ENCODE measurements at regions not wholly inside any gene's neighbourhood (a gene's known extent, or its start where the extent isn't known, plus 50 kb on each side); places are given as distances from the start of the nearest gene placed in this dataset.

DNA sequence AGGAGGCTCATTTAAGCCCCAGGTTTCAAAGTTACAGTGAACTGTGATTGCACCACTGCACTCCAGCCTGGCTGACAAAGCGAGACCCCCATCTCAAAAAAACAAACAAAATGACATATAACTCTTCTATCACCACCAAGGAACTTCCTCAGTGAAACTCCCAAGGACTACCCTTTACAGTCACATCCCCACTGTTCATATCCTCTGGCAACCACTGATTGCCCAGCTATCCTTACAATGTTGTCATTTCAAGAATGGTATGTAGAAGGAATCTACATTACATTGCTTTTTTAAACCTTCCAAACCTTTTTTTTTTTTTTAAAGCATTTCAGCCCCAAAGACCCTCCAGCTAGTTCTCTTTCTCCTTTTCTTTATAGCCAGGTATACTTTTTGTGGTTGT lies 123.1 kb upstream of the CARMIL1 start:
- ATAC-seq (ENCODE audit: low read depth) = no peak
- no peak overlapping the region for H3K27ac Mint-ChIP-seq
- CTCF ChIA-PET = no interaction called here

DNA sequence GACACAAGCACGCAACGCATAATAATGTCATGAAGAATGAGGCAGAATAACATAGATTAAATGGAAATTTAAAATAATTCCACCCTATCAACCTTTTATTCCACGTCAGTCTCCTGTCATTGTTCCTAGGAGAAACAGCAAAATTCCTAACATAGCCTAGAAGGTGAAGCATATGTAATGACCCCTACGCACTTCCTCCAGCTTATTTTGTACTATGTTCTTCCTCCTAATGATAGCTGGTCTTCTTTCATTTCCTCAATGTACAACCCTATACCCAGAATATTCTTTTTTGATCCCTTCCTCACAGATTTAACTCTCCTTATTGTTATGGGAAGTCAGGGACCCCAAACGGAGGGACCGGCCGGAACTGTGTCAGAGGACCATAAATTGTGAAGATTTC lies 122.0 kb upstream of the CARMIL1 start:
- intact Hi-C loops (cut with micrococcal nuclease) = no loop called here
- no peaks in the 10 kb centered on the region for H3K36me3 ChIP-seq (replicated peaks in 1 of 2; ENCODE audit: control extremely low read depth in 1 of 2, control insufficient read depth in 1 of 2, extremely low read depth in 1 of 2, insufficient read depth in 2 of 2, low read length in 1 of 2)
- TF ChIP-seq, protein P1, sequence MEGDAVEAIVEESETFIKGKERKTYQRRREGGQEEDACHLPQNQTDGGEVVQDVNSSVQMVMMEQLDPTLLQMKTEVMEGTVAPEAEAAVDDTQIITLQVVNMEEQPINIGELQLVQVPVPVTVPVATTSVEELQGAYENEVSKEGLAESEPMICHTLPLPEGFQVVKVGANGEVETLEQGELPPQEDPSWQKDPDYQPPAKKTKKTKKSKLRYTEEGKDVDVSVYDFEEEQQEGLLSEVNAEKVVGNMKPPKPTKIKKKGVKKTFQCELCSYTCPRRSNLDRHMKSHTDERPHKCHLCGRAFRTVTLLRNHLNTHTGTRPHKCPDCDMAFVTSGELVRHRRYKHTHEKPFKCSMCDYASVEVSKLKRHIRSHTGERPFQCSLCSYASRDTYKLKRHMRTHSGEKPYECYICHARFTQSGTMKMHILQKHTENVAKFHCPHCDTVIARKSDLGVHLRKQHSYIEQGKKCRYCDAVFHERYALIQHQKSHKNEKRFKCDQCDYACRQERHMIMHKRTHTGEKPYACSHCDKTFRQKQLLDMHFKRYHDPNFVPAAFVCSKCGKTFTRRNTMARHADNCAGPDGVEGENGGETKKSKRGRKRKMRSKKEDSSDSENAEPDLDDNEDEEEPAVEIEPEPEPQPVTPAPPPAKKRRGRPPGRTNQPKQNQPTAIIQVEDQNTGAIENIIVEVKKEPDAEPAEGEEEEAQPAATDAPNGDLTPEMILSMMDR (IDR thresholded peaks at IDR 0.05) = no peak
- no peak for TF ChIP-seq EZH2 (IDR thresholded peaks at IDR 0.05; ENCODE audit: borderline replicate concordance, insufficient read depth, low read depth, low read length, poor library complexity, severe bottlenecking)
- POLR2A ChIA-PET = no interaction called here
- no peak overlapping the region for H3K4me3 ChIP-seq (ENCODE audit: control extremely low read depth in 1 of 5, extremely low read depth in 1 of 5, insufficient read depth in 1 of 5, low read depth in 2 of 5, low read length in 4 of 5)
- H3K79me2 ChIP-seq (ENCODE audit: control insufficient read depth, insufficient read depth, low read length) = no peaks in the 10 kb centered on the region
- peaks cover 0 to 11% of the 10 kb centered on the region in 2 donors for H3K4me1 ChIP-seq (ENCODE audit: control insufficient read depth in 2 of 2, insufficient read depth in 2 of 2, low read length in 2 of 2)
- H3K27me3 Mint-ChIP-seq = no peaks in the 10 kb centered on the region
- peaks cover 10% of the 10 kb centered on the region for H3K4me1 Mint-ChIP-seq
- CTCF ChIA-PET = no interaction called here
- H3K9me3 Mint-ChIP-seq (ENCODE audit: insufficient read depth) = no peaks in the 10 kb centered on the region
- WGBS (ENCODE audit: insufficient coverage) = no CpG with 5 or more reads among the region's 7 CpGs
- H3K9ac ChIP-seq (ENCODE audit: low read length) = no peak overlapping the region
- H3K4me3 Mint-ChIP-seq = no peak overlapping the region
- H4K20me1 ChIP-seq (ENCODE audit: control insufficient read depth, insufficient read depth, low read length, poor library complexity, severe bottlenecking) = no peaks in the 10 kb centered on the region
- peaks cover 0 to 24% (median 9%) of the 10 kb centered on the region in 3 donors for H3K9me3 ChIP-seq (ENCODE audit: control extremely low read depth in 1 of 3, control insufficient read depth in 2 of 3, insufficient read depth in 1 of 3, low read length in 2 of 3)
- H3K4me2 ChIP-seq (replicated peaks; ENCODE audit: low read depth, low read length, poor library complexity, severe bottlenecking) = no peak overlapping the region
- H3K27ac ChIP-seq (ENCODE audit: low read length in 2 of 2) = no peak overlapping the region
- H3K27me3 ChIP-seq (replicated peaks in 1 of 4; ENCODE audit: control extremely low read depth in 1 of 4, control insufficient read depth in 3 of 4, insufficient read depth in 4 of 4, low read length in 3 of 4) = no peaks in the 10 kb centered on the region
- no peak overlapping the region for H3K27ac Mint-ChIP-seq
- no peak overlapping the region for H2AFZ ChIP-seq (ENCODE audit: insufficient read depth, low read depth, low read length, poor library complexity, severe bottlenecking)
- DNase-seq = no peak
- ATAC-seq (ENCODE audit: low read depth) = no peak

More for the DNA sequence above, 123.1 kb upstream of the CARMIL1 start:
- Mint-ChIP-seq H3K4me1 (peaks cover 11% of the 10 kb centered on the region), H3K27me3 (no peaks in the 10 kb centered on the region), H3K4me3 (no peak overlapping the region), H3K9me3 (ENCODE audit: insufficient read depth) (no peaks in the 10 kb centered on the region)
- H2AFZ ChIP-seq (ENCODE audit: insufficient read depth, low read depth, low read length, poor library complexity, severe bottlenecking) = no peak overlapping the region
- no peak overlapping the region for H3K9ac ChIP-seq (ENCODE audit: low read length)
- no peaks in the 10 kb centered on the region for H4K20me1 ChIP-seq (ENCODE audit: control insufficient read depth, insufficient read depth, low read length, poor library complexity, severe bottlenecking)
- no peaks in the 10 kb centered on the region for H3K27me3 ChIP-seq (replicated peaks in 1 of 4; ENCODE audit: control extremely low read depth in 1 of 4, control insufficient read depth in 3 of 4, insufficient read depth in 4 of 4, low read length in 3 of 4)
- no peak overlapping the region for H3K27ac ChIP-seq (ENCODE audit: low read length in 2 of 2)
- H3K9me3 ChIP-seq (ENCODE audit: control extremely low read depth in 1 of 3, control insufficient read depth in 2 of 3, insufficient read depth in 1 of 3, low read length in 2 of 3) = peaks cover 0 to 24% (median 9%) of the 10 kb centered on the region in 3 donors
- peaks cover 0 to 11% of the 10 kb centered on the region in 2 donors for H3K4me1 ChIP-seq (ENCODE audit: control insufficient read depth in 2 of 2, insufficient read depth in 2 of 2, low read length in 2 of 2)
- no peak overlapping the region for H3K4me3 ChIP-seq (ENCODE audit: control extremely low read depth in 1 of 5, extremely low read depth in 1 of 5, insufficient read depth in 1 of 5, low read depth in 2 of 5, low read length in 4 of 5)
- H3K79me2 ChIP-seq (ENCODE audit: control insufficient read depth, insufficient read depth, low read length) = no peaks in the 10 kb centered on the region
- H3K4me2 ChIP-seq (replicated peaks; ENCODE audit: low read depth, low read length, poor library complexity, severe bottlenecking) = no peak overlapping the region
- 60% methylated on average over 1 of the region's 1 CpG for WGBS (ENCODE audit: insufficient coverage)
- no peaks in the 10 kb centered on the region for H3K36me3 ChIP-seq (replicated peaks in 1 of 2; ENCODE audit: control extremely low read depth in 1 of 2, control insufficient read depth in 1 of 2, extremely low read depth in 1 of 2, insufficient read depth in 2 of 2, low read length in 1 of 2)
- intact Hi-C loops (cut with micrococcal nuclease) = no loop called here
- no peak for DNase-seq
- TF ChIP-seq EZH2 (IDR thresholded peaks at IDR 0.05; ENCODE audit: borderline replicate concordance, insufficient read depth, low read depth, low read length, poor library complexity, severe bottlenecking) = no peak
- TF ChIP-seq, protein P1 (IDR thresholded peaks at IDR 0.05) = no peak
- POLR2A ChIA-PET = interaction anchor here (0.7 kb wide), 1 partner anchor 193 kb away, joined by 3 read pairs; no protein-coding TSS in a partner anchor
